ENCODE measurements at regions not wholly inside any gene's neighbourhood (a gene's known extent, or its start where the extent isn't known, plus 50 kb on each side); places are given as distances from the start of the nearest gene placed in this dataset.

DNA sequence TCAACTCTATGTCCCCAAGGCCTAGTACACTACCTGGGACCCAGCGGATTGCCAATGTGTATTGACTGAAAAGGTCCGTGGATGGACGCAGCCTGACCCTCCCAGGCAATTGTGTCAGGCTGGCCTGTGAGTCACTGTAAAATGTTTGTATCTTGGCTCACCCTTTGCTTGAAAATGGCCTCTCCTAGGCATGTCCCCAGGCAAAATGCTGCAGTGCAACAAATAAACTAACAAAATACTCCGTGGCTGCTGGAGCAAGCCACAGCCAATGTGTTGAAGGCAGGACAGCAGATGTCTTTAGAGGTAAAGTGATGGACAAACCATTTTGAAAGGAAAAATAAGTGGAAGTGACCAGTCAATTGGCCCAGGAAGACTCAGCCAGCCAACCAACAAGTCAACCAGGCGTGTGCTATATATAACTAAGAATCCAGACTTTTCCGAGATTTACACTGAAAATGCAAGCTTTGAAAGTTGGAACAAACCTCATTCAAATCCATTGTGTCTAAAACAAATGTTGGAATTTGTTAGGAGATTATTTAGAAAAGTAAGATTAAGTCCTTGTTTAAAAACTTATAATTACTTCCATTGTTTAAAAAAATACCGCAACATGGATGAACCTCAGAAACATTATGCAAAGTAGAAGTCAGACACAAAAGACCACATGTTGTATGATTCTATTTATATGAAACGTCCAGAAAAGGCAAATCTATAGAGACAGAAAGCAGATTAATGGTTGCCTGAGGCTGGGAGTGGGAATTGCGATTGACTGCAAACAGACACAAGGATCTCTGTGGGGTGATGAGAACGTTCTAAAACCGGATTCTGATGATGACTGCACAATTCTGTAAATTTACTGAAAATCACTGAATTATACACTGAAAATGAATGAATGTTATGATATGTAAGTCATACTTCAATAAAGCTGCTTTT, 191.2 kb downstream of the TLE3 start:
- WGBS, result 86% methylated on average over 11 of the region's 11 CpGs
- Histone ChIP-seq H3K36me3 (ENCODE audit: insufficient read depth) (no peaks in the 10 kb centered on the region), H3K4me3 (ENCODE audit: low read depth, low read length) (no peak overlapping the region), H3K4me1 (ENCODE audit: insufficient read depth) (no peaks in the 10 kb centered on the region), H3K27ac (ENCODE audit: low read depth) (no peak overlapping the region)
- DNase-seq (ENCODE audit: extremely low spot score), result no peak

DNA sequence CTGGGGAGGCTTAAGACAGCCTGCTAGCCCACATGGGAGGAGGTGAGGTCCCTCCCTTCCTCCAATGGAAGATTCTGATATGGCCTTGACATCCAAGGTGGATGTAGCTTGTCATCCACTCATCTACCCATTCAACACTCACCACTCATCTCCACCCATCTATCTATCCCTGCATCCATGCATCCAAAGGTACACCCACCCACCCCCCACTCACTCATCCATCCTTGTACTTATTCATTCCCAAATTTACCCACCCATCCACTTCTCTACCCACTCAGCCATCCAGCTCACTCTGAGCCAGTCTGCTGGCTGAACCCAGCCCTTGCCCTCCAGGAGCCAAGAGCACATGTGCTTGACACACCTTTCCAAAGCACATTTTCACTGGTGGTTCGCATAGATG, 189.7 kb downstream of the TLE3 start:
- H3K4me1 ChIP-seq (ENCODE audit: insufficient read depth), result no peaks in the 10 kb centered on the region
- H3K36me3 ChIP-seq (ENCODE audit: insufficient read depth), result no peaks in the 10 kb centered on the region
- H3K4me3 ChIP-seq (ENCODE audit: low read depth, low read length), result no peak overlapping the region
- 95% methylated on average over 1 of the region's 1 CpG for WGBS
- DNase-seq (ENCODE audit: extremely low spot score), result no peak
- no peak overlapping the region for H3K27ac ChIP-seq (ENCODE audit: low read depth)

DNA sequence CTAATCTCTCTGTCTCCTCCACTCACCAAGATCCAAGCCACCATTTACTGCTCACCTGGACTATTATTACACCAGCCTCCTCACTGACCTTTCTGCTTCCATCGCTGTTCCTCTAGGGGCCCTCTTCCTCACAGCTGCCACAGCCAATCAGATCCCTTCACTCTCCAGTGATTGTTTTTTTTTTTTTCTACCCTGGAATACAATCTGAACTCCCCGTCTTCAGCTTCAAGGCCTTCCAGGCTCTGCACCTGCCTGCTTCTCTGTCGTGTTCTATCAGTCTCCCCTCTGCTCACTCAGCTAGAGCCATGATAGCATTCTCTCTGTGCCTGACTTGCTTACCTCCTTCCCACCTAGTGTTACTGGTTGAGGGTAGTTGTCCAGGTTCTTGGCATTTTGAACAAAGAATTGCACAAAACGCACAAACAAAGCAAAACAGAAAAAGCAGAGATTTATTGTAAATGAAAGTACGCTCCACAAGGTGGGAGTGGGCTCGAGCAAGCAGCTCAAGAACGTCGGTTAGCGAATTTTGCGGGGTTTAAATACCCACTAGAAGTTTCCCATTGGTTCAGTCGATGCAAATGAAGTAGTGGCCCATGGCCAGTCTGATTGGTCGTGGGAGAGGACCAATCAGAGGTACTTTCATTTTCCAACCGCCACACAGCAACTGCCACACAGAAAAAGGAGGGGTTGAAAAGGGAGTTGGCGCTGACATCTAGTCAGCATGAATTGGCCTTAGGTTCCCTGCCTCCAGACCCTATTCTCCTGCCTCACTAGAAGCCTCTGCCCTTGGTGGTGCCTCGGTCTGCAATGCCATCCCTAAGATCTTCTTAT, 188.9 kb downstream of the TLE3 start:
- WGBS, result 90% methylated on average over 15 of the region's 15 CpGs
- DNase-seq (ENCODE audit: extremely low spot score), result no peak
- Histone ChIP-seq H3K36me3 (ENCODE audit: insufficient read depth) (no peaks in the 10 kb centered on the region), H3K4me1 (ENCODE audit: insufficient read depth) (no peaks in the 10 kb centered on the region), H3K27ac (ENCODE audit: low read depth) (no peak overlapping the region), H3K4me3 (ENCODE audit: low read depth, low read length) (no peak overlapping the region)

DNA sequence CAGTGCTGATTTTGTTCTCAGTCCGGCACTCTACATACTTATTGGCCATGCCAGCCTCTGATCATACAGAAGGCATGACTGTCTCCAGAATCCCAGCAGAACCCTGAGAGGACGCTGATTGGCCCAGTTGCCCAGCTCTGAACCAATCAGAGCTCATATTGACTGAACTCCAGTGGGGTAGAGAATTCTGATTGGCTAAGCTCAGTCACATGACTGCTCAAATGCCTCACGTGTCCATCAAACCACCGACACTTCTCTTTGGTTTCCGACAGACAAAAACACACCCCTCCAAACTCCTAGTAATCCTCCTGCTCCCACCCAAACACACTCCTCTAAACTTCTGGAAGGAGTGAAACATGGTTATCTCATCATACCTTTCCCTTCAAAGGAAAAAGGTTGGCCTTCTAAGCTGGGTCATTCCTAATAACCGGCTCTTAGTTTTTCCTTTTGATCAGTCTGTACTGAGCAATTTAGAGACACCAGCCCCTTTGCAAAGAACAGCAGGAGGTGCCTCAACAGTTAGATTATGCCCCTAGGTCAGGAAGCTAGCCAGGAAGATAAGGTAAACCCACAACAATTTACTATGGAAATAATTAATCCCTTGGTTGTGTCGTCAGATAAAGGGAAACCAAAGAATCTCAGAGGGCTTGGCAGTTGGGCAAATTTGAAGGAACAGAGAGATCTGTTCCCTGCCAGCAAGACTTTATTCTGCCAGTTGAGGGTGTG, 187.8 kb downstream of the TLE3 start:
- Histone ChIP-seq H3K4me3 (ENCODE audit: low read depth, low read length) (no peak overlapping the region), H3K36me3 (ENCODE audit: insufficient read depth) (no peaks in the 10 kb centered on the region), H3K27ac (ENCODE audit: low read depth) (no peak overlapping the region), H3K4me1 (ENCODE audit: insufficient read depth) (no peaks in the 10 kb centered on the region)
- WGBS, result 71% methylated on average over 7 of the region's 7 CpGs
- no peak for DNase-seq (ENCODE audit: extremely low spot score)

- Histone ChIP-seq H3K4me1 (ENCODE audit: insufficient read depth) (no peaks in the 10 kb centered on the region), H3K4me3 (ENCODE audit: low read depth, low read length) (no peak overlapping the region), H3K27ac (ENCODE audit: low read depth) (no peak overlapping the region), H3K36me3 (ENCODE audit: insufficient read depth) (no peaks in the 10 kb centered on the region)
- DNase-seq (ENCODE audit: extremely low spot score), result no peak
- whole genome bisulfite sequencing, result 56% methylated on average over 2 of the region's 2 CpGs
Observed at GRCh38 chr15:69910514-69910913, 187.2 kb downstream of the TLE3 start.

GRCh38 chr15:69912116-69912515, 185.6 kb downstream of the TLE3 start:
- Histone ChIP-seq H3K4me3 (ENCODE audit: low read depth, low read length) (no peak overlapping the region), H3K36me3 (ENCODE audit: insufficient read depth) (no peaks in the 10 kb centered on the region)
- WGBS, result 95% methylated on average over 3 of the region's 3 CpGs

GRCh38 chr15:69914040-69914439, 183.7 kb downstream of the TLE3 start:
- 82% methylated on average over 9 of the region's 9 CpGs for WGBS
- Histone ChIP-seq H3K4me3 (ENCODE audit: low read depth, low read length) (no peak overlapping the region), H3K36me3 (ENCODE audit: insufficient read depth) (no peaks in the 10 kb centered on the region), H3K4me1 (ENCODE audit: insufficient read depth) (no peaks in the 10 kb centered on the region), H3K27ac (ENCODE audit: low read depth) (no peak overlapping the region)
- DNase-seq (ENCODE audit: extremely low spot score), result no peak

More at GRCh38 chr15:69912116-69912515, 185.6 kb downstream of the TLE3 start:
- Histone ChIP-seq H3K27ac (ENCODE audit: low read depth) (no peak overlapping the region), H3K4me1 (ENCODE audit: insufficient read depth) (no peaks in the 10 kb centered on the region)
- DNase-seq (ENCODE audit: extremely low spot score), result no peak

DNA sequence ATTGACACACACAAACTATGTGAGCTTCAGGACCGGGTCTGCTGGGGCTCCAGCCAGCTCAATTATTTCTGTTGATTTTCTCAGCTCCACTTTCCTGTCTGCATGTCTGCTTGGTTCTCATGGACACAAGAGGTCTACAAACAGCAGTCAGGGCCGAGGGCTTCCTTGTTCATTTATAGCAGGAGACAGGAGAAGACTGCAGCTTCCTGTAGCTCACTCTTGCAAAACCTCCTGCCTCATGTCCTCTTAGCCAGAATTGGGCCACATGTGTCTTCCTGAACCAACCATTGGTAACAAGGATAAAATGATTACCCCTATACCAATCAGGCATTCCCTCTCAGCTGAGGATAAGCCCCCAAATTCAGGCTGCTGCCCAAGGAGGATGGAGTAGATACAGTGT, 182.8 kb downstream of the TLE3 start:
- H3K27ac ChIP-seq (ENCODE audit: low read depth), result no peak overlapping the region
- DNase-seq (ENCODE audit: extremely low spot score), result no peak
- H3K4me3 ChIP-seq (ENCODE audit: low read depth, low read length), result no peak overlapping the region
- no peaks in the 10 kb centered on the region for H3K36me3 ChIP-seq (ENCODE audit: insufficient read depth)
- no peaks in the 10 kb centered on the region for H3K4me1 ChIP-seq (ENCODE audit: insufficient read depth)
- WGBS, result 61% methylated on average over 2 of the region's 2 CpGs

DNA sequence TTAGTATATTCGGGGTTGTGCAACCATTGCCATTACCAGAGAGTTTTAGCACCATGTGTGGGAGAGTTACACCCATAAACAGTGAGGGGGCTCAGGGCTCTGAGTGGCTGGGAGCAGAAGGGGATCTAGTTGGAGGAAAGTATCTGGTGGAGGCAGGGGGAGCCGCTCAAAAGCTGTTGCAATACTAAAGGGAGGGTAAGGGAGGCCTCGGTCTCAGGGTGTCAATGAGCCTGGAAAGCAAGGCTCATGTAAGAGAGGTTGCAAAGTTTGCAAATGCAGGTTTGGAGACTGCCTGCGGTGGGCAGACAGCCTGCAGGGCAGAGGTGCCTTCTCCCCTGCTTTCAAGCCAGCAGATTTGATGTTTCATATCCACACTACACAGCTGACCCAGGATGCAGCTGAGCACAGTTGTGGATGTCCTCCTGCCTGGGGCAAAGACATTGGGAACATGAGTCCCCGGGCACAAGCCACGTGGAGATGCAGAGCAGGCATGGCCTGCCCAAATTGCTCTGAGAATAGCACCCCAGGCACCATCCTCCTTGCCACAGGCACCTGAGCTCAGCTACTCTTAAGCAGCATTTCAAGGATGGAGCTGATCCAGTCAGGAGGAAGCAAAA, 181.4 kb downstream of the TLE3 start:
- WGBS, result 81% methylated on average over 6 of the region's 6 CpGs
- Histone ChIP-seq H3K4me1 (ENCODE audit: insufficient read depth) (no peaks in the 10 kb centered on the region), H3K36me3 (ENCODE audit: insufficient read depth) (no peaks in the 10 kb centered on the region), H3K27ac (ENCODE audit: low read depth) (no peak overlapping the region), H3K4me3 (ENCODE audit: low read depth, low read length) (no peak overlapping the region)
- no peak for DNase-seq (ENCODE audit: extremely low spot score)

DNA sequence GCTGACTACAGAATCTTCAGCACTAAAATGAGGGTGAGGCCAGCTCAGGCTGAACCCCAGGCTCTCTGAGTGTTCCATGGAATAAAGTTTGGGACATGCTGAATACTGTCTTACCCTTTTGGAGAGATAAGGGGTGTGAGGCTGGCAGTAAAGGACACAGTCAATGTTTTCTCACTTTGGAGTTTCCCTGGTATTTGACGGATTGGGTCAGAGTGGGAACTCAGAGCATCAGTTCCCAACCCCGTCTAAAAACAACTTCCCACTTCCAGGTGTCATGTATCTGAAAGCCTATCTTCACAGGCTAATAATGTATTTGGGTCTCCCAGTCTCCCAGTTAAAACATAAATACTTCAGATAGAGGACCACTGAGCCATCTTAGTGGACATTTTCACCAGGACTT, 180.7 kb downstream of the TLE3 start:
- Histone ChIP-seq H3K4me3 (ENCODE audit: low read depth, low read length) (no peak overlapping the region), H3K4me1 (ENCODE audit: insufficient read depth) (no peaks in the 10 kb centered on the region), H3K36me3 (ENCODE audit: insufficient read depth) (no peaks in the 10 kb centered on the region), H3K27ac (ENCODE audit: low read depth) (no peak overlapping the region)
- no peak for DNase-seq (ENCODE audit: extremely low spot score)
- WGBS, result 72% methylated on average over 2 of the region's 2 CpGs

- Histone ChIP-seq H3K27ac (ENCODE audit: low read depth) (no peak overlapping the region), H3K4me1 (ENCODE audit: insufficient read depth) (no peaks in the 10 kb centered on the region), H3K36me3 (ENCODE audit: insufficient read depth) (no peaks in the 10 kb centered on the region), H3K4me3 (ENCODE audit: low read depth, low read length) (no peak overlapping the region)
- no peak for DNase-seq (ENCODE audit: extremely low spot score)
- 68% methylated on average over 5 of the region's 5 CpGs for WGBS
Observed at GRCh38 chr15:69919816-69920215, 177.9 kb downstream of the TLE3 start.

- DNase-seq (ENCODE audit: extremely low spot score), result no peak
- no peaks in the 10 kb centered on the region for H3K4me1 ChIP-seq (ENCODE audit: insufficient read depth)
- no peaks in the 10 kb centered on the region for H3K36me3 ChIP-seq (ENCODE audit: insufficient read depth)
- WGBS, result 47% methylated on average over 2 of the region's 2 CpGs
- H3K4me3 ChIP-seq (ENCODE audit: low read depth, low read length), result no peak overlapping the region
- H3K27ac ChIP-seq (ENCODE audit: low read depth), result no peak overlapping the region
Observed at GRCh38 chr15:69920221-69920620, 177.5 kb downstream of the TLE3 start.

All from urinary bladder (tissue), 3 donors.